Stimulated activated CD4-positive, alpha-beta T cell treated with anti-CD3 and anti-CD28 coated beads, TNF-alpha, amount 100 ng/mL, for 48 hours (primary cell): ENCODE measurements at regions not wholly inside any gene's neighbourhood (a gene's known extent, or its start where the extent isn't known, plus 50 kb on each side); places are given as distances from the start of the nearest gene placed in this dataset.

Experiments
- DNase-seq, 3 donors: peaks; one replicate each; pipeline ENCODE4 v3.0.0-alpha.2; 2020; ENCODE audit warnings: low read depth in 3 of 3

DNA sequence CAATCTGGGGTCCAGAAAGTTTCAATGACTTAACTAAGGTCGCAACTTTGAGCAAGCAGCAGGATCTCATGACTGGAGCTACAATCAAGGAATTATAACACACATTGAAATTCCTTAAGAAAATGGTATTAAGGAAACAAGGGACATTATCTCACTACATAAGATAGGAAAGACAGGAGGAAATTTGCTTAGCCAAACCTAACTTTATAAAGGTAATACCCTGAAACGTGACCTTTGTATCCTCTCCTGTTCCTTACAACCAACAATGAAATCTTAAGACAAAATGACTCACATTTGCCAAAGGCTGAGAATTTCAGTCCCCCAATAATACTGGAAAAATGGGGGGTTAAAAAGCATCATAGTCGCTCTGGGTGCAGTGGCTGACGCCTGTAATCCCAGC is 218.9 kb upstream of the LYZL1 start:
- DNase-seq, result no peak

DNA sequence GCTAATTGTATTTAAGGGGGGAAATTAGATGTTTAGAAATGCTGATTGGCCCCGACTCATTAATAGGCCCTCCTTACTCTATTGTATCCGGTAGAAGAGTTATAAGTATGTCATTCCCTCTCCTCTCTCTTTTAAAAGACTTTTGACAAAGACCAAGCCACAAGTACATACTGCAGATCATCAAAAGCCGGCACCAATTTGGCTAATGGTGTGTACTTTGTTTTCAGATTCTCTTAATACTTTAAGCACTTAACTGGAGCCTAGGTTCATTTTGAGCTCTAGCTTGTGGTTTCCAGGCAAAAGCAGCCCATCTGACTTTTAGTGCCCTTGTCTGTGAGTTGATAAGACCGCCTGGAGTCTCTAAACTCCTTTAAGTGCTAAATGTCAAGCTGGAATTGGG is 210.0 kb upstream of the LYZL1 start:
- no peak for DNase-seq

DNA sequence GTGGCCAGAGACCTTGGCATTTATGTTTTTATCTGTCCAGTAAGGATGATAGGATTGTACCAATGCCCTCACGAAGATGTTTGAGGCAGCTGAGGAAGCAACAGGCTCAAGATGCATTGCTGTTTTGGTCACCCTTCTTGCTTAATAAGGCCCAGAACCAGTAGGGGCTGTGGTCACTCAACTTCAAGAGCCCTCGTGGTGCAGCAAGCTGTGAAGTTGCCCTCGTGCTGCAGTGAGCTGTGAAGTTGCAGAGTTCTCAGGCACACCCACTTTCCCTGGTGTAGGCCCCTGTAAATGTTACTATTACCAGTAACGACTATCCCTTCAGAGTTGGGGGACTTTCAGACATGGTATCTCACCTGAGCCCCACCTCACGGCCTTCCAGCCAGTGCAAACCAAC is 207.6 kb upstream of the LYZL1 start:
- DNase-seq, result no peak

DNA sequence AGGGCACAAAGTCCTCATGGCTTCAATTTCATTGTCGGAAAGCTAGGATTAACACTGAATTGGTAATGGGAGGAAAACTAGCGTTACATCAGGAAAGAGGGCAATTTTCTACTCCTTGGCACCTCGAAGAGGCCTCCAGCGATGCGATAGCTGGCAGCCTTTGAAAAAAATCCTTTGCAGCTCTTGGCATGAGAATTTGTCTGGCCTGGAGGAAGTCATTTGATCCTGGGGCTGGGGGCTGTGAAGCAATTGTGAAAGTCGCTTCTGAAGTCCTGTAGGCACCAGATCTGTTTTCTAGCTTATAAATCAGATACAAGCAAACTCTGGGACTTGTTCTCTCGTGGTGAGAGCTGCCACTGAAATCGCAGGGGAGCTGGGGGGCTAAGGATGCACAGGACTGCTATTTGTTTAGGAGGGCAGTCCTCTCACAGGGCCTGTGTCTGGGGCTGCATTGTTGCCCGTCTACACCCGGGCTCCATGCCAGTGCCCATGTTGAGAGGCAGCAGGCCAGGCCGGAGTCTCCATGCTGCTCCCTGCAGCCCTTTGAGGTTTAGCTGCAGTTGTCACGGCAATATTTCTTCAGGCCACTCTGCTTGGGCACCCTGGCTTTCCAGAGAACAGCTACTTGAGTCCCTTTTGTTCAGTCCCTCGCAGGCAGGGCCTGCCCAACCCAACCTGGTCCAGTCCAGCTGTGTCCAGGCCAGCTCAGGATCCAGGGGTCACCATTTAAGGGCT is 206.8 kb upstream of the LYZL1 start:
- DNase-seq, result no peak

DNA sequence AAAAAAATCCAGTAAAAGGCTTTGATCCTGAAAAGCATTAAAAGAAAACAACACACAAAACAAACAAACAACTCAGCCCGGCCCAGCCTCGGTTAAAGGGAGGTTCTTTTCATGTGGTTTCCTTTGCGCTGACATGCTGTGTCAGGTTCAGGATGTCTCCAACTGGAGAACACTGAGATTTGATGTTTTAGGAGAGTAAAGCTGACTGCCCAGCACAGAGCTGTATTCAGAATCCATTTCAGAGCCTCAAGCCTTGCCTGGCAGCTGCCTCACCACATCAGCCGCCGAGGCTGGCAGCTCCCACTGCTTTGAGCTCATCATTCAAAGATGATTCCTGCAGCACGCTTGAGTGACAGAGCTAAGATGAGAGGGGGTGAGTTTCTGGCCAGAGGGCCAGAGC is 205.8 kb upstream of the LYZL1 start:
- DNase-seq, result no peak

DNA sequence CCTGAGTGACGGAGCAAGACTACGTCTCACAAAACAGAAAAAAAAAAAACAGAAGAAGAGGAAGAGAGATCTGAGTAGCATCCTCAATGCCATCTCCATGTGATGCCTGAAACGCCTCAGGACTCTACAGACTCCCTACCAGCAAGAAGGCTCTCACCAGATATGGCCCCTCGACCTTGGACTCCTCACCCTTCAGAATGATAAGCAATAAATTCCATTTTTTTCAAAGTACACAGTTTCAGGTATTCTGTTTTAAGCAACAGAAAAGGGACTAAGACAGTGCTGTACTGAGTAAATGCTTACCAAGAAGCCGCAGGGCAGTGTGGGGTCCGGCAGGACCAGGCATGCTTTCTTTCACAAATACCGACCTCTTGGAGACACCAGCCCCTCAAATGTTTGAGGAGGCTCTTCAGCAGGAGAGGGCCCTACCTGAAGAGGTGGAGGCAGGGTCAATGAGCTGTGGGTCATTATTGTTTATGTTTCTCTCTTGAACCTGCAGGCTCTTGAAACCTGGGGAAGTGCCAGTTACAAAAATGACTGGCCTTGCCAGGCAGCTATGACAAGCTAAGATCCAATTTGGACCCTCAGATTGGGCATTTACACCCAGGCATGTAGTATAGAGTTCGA is 204.1 kb upstream of the LYZL1 start:
- DNase-seq, result no peak

DNA sequence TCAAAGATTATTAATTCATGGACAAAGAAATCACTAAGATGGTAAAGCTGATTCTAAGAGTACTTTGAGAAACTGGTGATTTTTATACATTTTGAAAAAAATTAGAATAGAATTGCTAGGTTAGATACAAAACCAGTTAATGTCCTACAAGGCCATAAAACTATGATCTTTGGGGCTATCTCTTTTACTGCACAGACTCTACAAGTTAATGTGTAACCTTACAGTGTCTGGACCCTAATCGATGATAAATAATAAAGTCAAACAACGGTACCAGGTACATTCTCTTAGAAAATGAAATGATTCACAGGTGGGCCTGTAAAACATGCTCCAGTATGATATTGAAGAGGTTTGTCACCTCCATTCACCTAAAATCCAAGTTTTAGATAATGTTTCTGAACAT is 199.8 kb upstream of the LYZL1 start:
- no peak for DNase-seq

DNA sequence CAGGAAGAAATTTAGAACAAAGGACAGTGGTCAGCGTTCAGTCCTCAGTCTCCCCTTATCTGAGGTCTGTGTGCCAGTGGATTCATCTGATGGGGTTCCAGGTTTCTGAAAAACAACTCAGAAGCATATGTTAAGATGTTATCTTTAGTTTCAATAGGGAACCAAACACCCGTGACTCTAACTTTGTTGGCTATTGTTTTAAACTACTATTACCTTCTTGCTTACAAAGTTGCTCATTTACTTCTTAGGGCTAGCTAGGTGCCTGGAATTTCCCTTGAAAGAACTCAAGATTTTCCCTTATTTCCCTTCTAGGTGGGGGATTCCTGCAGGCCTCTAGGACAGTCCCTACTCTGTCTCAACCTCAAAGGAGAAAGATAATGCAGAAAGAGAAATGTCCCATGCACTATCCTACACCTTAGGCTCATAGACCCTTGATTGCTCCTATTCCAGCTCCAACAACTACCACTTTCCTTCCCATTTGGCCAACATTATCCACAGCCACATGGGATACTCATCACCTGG is 192.5 kb upstream of the LYZL1 start:
- no peak for DNase-seq

DNA sequence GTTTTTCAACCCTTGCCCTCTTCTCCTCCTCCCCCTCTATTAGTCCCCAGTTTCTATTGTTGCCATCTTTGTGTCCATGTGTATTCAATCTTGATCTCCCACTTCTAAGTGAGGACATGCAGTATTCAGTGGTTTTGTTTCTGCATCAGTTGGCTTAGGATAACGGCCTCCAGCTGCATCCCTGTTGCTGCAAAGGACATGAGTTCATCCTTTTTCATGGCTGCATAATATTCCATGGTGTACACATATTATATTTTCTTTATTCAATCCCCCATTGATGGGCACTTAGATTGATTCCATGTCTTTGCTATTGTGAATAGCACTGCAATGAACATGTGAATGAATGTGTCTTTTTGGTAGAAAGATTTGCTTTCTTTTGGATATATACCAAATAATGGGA is 190.4 kb upstream of the LYZL1 start:
- no peak for DNase-seq

DNA sequence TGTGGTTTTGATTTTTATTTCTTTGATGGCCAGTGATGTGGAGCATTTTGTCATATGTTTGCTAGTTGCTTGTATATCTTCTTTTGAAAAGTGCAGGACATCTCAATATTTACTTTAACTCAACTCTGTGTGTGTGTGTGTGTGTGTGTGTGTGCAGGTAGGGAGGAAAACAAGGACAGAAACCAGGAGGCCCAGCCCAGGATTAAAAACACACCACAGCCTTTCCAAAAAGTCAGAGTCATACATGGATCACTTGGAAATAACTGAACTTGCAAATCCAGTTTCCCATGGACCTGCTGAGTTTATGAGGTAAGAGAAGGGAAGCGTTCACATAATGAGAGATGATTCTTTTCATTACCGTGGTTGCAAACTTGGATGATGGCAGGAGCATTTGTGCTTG is 189.9 kb upstream of the LYZL1 start:
- no peak for DNase-seq

DNA sequence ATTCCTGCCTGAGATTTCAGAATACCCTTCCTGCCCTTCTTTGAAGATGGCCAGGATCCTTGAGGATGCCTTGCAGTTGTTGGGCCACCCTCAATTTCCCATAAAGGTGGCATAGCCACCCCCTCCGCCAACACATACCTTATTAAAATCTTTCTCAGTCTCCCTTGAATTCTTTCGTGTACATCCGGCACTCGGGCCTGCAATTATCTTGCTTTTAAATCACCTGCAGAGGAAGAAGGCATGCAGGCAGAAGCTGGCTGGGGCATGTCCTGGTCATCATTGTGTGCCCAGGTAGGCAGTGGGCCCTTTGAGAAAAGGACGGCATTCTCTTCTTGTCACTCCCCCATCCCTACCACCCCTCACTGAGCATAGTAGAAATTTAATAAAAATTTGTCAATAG is 189.5 kb upstream of the LYZL1 start:
- DNase-seq, result no peak

DNA sequence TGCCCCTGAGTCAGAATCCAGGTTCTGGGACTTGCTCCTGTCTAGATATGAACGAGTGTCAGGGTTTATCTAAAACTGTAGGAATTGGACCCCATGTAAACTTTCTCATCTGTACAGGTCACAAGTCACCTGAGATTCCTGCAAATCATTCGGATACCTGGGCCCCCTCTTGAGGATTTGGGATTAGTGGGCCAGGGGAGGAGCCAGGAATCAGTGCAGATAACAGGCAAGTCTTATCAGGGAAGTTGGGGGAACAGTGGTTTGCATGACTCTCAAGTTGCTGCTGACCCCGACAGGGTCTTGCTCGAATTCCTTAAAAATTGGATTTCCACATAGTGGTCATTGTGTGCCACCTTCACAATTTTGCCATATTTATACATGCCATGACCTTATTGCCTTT is 188.4 kb upstream of the LYZL1 start:
- no peak for DNase-seq

DNA sequence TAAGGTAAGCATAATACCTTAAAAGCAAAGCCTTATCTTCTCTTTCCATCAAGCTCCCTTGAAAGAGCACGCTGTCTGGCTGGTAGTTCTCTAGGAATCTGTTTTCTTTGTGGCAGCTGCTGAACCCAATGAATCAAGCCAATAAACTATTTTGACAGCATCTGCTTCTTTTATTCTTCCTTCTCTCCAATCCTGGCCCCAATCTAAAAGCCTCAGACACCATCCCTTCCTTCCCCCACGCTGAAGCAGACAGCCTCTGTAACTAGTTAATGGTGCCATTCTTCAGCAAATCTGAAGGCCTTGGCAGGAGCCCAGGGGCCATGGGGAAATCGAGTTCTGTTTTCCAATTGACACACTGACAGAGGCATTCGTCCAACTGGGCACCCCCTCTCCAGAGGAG is 186.6 kb upstream of the LYZL1 start:
- no peak for DNase-seq

DNA sequence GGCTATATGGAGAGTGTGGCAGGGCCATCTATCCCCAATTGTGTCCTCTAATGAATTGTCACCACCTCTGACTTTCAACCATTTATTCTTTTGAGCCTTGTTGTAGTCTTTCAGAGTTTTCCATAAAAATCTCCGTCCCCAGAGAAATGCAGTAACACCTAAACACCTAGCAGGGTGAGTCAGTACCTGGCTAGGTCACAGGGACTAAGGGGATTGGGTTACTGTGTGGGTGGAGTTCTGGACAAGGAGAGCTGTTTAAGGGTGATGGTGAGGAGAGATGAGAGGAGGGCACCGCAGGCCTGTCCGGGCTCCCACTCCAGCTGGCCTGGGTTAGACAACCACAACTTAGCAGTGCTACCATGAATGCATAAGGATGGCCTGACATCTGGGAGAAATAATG is 186.2 kb upstream of the LYZL1 start:
- DNase-seq, result no peak

DNA sequence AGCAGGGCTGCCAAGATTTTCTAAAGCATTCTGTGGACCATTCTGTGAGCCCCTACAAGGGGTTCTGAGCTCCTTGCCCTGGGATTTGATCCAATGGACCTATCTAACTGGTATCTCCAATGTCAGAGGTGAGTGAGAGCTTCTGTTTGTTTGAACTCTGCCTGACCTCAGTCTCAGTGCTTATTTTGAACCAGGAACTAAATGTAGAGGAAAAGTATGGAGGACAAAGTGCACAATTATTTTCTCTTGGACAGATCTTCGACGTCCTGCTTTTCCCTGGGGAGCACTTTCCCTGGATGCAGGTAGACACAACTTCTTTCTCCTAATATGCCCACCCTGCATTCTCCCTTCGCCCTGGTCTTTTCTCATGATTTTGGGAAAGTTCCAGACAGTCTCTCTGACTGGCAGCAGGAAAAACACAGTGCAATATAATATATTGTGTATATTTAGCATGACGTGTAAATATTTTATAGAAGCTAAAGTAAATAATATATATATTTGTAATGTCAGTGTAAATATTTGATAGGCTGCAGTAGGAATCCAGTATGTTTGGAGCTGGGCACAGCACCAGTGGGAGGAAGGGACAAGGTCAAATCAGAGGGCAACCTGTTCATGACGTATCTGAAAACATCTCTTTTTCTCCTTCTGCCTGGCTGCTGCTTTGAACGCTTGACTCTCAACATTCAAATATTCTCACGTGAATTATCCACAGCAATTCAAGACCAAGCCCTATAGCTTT is 184.0 kb upstream of the LYZL1 start:
- DNase-seq, result no peak

DNA sequence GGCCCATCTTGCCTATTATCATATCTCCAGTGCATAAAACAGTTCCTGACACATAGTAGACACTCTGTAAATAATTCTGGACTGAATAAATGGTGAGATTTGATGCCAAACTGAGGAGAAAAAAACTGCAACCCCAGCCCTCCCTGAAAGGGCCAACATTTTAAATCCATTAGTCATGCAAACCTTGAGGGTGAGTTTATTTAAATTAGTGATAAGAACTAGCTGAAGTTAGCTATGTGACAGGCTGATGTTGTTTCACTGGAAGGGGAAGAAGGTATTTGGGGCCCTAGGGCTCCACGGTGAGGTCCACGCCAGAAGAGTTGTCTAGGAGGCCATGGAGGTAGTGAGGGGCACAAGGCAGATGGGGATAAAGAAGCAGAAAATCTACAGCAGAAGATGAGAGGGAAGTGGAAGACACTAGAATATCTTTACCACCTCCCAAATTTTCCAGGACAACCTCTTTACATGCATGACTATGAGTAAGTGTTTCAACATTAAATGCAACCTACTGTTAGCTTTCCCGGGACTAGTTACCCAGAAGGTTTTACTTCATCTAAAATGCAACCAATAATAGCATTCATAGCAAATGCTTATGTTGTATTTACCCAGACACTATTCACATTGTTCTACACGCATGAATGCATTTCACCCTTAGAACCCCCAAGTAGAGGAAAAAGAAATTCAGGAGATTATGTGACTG is 183.2 kb upstream of the LYZL1 start:
- DNase-seq, result no peak

DNA sequence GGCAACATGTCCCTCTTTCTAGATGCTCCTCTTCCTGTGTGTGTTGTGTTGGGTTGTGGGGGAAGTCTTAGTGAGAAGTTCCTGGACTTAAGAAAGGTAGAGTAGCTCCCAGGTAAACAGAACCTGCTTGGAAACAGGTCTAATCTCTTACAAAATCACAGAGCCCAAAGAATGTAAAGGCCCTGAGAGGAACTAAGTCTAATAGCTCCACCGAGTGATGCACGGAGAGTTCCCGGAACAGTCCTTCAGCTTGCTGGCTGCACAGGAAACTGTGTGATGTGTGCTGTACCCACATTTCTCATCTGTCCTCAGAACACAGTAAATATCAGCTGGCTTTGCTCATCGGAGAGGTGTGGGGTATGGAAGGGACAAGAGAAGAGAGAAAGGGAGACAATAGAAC is 182.6 kb upstream of the LYZL1 start:
- DNase-seq, result no peak

DNA sequence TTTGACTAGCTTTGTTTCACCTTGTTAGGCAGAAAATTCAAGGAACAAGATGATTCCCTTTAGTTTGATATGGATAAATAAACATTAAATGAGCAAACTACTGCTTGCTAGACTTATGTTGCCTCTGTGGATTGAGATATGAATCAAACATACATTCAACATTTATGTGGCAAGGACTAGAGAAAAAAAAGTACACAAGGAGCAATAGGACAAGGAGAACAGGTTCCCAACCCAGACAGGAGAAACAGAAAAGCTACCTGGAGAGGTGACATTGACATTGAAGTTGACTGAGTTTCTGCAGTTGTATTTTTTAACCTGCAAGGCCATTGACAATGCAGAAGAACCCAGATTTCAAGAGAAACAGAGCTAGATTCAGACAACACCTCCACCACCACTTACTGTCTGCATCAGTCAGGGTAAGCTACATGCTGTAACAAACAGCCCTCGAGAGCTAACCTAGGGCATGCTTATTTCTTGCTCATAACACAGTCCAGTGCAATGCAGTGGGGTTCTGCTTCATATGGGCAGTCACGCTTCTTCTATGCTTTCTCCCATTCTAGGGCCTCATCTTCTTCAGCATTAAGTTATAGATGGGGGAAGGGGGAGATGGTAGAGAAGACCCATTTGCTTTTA is 180.9 kb upstream of the LYZL1 start:
- DNase-seq, result no peak

DNA sequence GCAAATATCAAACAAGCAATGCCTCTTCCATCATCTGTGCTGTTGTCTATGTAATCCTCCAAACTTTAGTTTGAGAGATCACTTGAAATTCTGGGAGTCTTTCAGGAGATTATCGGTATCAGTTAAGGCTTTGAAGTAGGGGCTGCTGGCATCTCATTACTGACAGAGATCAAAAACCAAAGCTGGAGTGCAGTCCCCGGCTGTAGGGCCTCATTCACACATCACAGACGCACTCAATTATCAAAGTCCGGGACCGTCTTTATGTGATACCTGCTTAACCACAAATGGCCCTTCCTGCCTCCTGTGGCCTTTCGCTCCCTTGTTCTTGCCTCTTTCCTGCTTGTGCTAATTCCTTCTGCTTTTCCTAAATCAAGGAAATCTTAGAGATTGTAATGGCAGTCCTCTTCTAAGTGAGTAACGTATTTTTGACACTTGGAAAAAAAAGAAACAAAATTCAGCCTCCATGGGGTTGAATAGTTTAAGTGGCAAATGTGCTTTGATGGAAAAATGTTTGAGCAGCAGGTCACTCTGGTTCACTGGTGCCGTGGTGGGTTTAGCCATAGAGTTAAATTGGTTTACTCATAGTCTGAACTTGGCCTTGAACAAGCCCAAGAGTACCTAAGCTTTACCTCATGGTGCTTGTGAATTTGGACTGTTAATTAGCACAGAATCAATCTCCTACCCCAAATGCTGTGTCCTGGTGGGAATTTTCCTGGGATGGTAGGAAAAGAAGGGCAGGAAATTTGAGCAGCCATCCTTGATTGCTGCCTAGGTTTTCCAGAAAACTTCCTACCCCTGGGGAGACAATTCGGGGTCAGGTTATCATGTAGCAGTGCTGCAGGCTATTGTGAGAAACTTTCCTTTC is 178.9 kb upstream of the LYZL1 start:
- DNase-seq, result no peak

DNA sequence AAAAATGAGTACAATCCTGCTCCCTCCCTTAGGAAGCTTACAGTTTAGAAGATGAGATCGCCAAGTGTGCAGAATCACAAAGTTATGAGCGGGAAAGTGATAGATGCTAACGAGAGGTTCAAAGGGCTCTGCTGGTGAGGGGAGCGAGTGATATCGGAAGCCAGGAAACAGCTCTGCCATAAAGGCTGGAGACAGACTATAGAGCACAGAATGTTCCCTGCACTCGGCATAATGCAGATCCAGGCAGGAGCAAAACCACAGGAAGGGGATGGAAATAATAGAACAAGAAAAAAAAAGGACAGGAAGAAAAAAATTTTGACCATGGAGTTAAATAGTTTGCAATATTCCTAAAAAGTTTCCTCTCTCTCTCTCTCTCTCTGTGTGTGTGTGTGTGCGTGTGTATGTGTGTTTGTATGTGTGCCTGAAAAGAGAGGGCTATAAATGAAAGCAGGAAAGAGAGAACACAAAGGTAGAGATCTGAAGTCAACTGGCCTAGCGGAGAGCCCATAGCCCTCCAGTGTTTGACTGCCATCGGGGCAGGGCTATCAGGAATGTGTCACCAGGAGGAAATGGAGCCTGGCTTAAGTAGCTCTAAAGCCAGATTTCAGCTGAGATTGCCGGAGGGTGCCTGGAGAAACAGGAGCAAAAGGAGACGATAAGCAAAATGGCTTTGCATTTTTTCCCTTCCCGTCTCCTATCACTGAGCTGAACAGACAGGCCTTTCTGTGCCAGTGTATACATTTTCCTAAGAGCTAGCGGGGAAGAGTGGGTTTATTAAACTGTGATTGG is 175.8 kb upstream of the LYZL1 start:
- no peak for DNase-seq
